NCI-H146 treated with DMSO at 0.1 percent for 48 hours (cell line): ENCODE measurements at regions not wholly inside any gene's neighbourhood (a gene's known extent, or its start where the extent isn't known, plus 50 kb on each side); places are given as distances from the start of the nearest gene placed in this dataset.
"Not testable (repeated sequence)": the region's sequence is repeated elsewhere in the genome, so short reads cannot be mapped to it uniquely, and the experiment has no call there.

Experiments used
- DNase-seq: peaks from one replicate; lab custom pipeline; 2025; ENCODE audit not compliant: unreplicated experiment; lab: John Stamatoyannopoulos, UW

GRCh38 chr10:118423800-118424442, 81.8 kb upstream of the FAM204A start:
- DNase-seq: peak; percentile 88

GRCh38 chr10:118422241-118422640, 80.1 kb upstream of the FAM204A start:
- DNase-seq: no peak

GRCh38 chr10:118420049-118420448, 77.9 kb upstream of the FAM204A start:
- DNase-seq: not testable (repeated sequence)

GRCh38 chr10:118412932-118413331, 70.8 kb upstream of the FAM204A start:
- DNase-seq: no peak

GRCh38 chr10:118412132-118412760, 70.1 kb upstream of the FAM204A start:
- DNase-seq: no peak

GRCh38 chr10:118409295-118409694, 67.2 kb upstream of the FAM204A start:
- DNase-seq: no peak

- no peak for DNase-seq
These were observed 66.1 kb upstream of the FAM204A start for GRCh38 chr10:118408181-118408580.

GRCh38 chr10:118407777-118408176, 65.7 kb upstream of the FAM204A start:
- DNase-seq: no peak

GRCh38 chr10:118407026-118407425, 64.9 kb upstream of the FAM204A start:
- no peak for DNase-seq

GRCh38 chr10:118405928-118406327, 63.8 kb upstream of the FAM204A start:
- no peak for DNase-seq

GRCh38 chr10:118403967-118404366, 61.8 kb upstream of the FAM204A start:
- DNase-seq: peak; percentile 15

GRCh38 chr10:118401708-118402193, 59.6 kb upstream of the FAM204A start:
- no peak for DNase-seq

- DNase-seq: no peak
These were observed 55.3 kb upstream of the FAM204A start for GRCh38 chr10:118397391-118397790.

- no peak for DNase-seq
These were observed 53.8 kb upstream of the FAM204A start for GRCh38 chr10:118395947-118396346.

GRCh38 chr10:118394301-118395200, 52.4 kb upstream of the FAM204A start:
- peak; percentile 9 for DNase-seq

GRCh38 chr10:118392761-118393160, 50.6 kb upstream of the FAM204A start:
- DNase-seq: no peak
